Panc1 (cell line): ENCODE measurements at regions not wholly inside any gene's neighbourhood (a gene's known extent, or its start where the extent isn't known, plus 50 kb on each side); places are given as distances from the start of the nearest gene placed in this dataset.

Experiments used
- POLR2AphosphoS5 ChIP-seq: IDR thresholded peaks from 2 replicates; pipeline ENCODE4 v1.6.1; 2012; ENCODE audit warnings: mild to moderate bottlenecking, low read depth, low read length, moderate library complexity
- TCF7L2 ChIP-seq: IDR thresholded peaks from 2 replicates; pipeline ENCODE4 v1.6.1; 2011; ENCODE audit warnings: mild to moderate bottlenecking, low read depth, low read length, inconsistent platforms
- TF ChIP-seq, protein P1 (sequence below): fragments of 450-650 bp; IDR thresholded peaks from 2 replicates; pipeline ENCODE4 v1.5.1; 2017; ENCODE audit warnings: mild to moderate bottlenecking
- TF ChIP-seq, protein P2 (sequence below), 2 experiments: IDR thresholded peaks; 2 replicates each; pipeline ENCODE4 v1.6.1; 2011 to 2012; ENCODE audit warnings: low read depth in 2 of 2, control low read depth in 1 of 2, low read length in 1 of 2, mild to moderate bottlenecking in 1 of 2, moderate library complexity in 1 of 2; ENCODE audit not compliant: insufficient read depth in 1 of 2

DNA sequence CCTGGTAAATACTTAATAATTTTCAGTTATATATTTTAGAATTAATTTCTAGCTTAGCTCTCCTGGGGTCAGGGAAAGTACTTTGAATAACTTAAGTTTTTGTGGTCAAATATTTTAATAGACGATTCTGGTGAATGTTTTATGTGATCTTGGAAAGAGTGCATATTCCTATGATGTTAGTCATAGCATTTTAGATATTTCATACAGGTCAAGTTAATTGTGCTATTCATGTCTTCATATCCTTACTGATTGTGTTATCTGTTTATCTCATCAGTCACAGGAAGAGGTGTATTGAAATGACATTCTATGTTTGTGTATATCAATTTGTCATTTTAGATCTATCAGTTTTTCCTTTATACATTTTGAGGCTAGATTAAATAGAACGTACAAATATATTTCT lies 576.2 kb downstream of the CPS1 start:
- TF ChIP-seq, protein P1, sequence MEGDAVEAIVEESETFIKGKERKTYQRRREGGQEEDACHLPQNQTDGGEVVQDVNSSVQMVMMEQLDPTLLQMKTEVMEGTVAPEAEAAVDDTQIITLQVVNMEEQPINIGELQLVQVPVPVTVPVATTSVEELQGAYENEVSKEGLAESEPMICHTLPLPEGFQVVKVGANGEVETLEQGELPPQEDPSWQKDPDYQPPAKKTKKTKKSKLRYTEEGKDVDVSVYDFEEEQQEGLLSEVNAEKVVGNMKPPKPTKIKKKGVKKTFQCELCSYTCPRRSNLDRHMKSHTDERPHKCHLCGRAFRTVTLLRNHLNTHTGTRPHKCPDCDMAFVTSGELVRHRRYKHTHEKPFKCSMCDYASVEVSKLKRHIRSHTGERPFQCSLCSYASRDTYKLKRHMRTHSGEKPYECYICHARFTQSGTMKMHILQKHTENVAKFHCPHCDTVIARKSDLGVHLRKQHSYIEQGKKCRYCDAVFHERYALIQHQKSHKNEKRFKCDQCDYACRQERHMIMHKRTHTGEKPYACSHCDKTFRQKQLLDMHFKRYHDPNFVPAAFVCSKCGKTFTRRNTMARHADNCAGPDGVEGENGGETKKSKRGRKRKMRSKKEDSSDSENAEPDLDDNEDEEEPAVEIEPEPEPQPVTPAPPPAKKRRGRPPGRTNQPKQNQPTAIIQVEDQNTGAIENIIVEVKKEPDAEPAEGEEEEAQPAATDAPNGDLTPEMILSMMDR, result no peak
- TF ChIP-seq, protein P2, sequence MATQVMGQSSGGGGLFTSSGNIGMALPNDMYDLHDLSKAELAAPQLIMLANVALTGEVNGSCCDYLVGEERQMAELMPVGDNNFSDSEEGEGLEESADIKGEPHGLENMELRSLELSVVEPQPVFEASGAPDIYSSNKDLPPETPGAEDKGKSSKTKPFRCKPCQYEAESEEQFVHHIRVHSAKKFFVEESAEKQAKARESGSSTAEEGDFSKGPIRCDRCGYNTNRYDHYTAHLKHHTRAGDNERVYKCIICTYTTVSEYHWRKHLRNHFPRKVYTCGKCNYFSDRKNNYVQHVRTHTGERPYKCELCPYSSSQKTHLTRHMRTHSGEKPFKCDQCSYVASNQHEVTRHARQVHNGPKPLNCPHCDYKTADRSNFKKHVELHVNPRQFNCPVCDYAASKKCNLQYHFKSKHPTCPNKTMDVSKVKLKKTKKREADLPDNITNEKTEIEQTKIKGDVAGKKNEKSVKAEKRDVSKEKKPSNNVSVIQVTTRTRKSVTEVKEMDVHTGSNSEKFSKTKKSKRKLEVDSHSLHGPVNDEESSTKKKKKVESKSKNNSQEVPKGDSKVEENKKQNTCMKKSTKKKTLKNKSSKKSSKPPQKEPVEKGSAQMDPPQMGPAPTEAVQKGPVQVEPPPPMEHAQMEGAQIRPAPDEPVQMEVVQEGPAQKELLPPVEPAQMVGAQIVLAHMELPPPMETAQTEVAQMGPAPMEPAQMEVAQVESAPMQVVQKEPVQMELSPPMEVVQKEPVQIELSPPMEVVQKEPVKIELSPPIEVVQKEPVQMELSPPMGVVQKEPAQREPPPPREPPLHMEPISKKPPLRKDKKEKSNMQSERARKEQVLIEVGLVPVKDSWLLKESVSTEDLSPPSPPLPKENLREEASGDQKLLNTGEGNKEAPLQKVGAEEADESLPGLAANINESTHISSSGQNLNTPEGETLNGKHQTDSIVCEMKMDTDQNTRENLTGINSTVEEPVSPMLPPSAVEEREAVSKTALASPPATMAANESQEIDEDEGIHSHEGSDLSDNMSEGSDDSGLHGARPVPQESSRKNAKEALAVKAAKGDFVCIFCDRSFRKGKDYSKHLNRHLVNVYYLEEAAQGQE (IDR thresholded peaks at IDR 0.05; ENCODE audit: insufficient read depth in 1 of 2, low read depth in 2 of 2, low read length in 1 of 2), result no peak
- TF ChIP-seq POLR2AphosphoS5, result no peak
- TF ChIP-seq TCF7L2, result no peak
